AG04450 (cell line): ENCODE measurements at regions not wholly inside any gene's neighbourhood (a gene's known extent, or its start where the extent isn't known, plus 50 kb on each side); places are given as distances from the start of the nearest gene placed in this dataset.

ENCODE experiments used
- CTCF ChIA-PET: fragments of 300-600, 350-600 bp; formaldehyde crosslinking; extraction: SDS; loops from one replicate; lab custom pipeline; 2022; ENCODE audit warnings: antibody characterized with exemption, inconsistent platforms; lab: Charles Lee
- POLR2A ChIA-PET: fragments of 350-600 bp; formaldehyde crosslinking; extraction: SDS; loops from one replicate; lab custom pipeline; 2021; ENCODE audit warnings: antibody characterized with exemption, inconsistent platforms; lab: Yijun Ruan, JAX
- DNase-seq: peaks from one replicate; pipeline ENCODE4 v3.0.0-alpha.2; 2011; ENCODE audit warnings: low read depth, low spot score
- H3K27ac ChIP-seq: one replicate; pipeline ENCODE4 v1.5.1; 2012; ENCODE audit warnings: low read depth, low read length, control low read depth
- H3K27me3 ChIP-seq: one replicate; pipeline ENCODE4 v1.6.0; 2012; ENCODE audit warnings: low read length; ENCODE audit not compliant: control insufficient read depth, insufficient read depth
- H3K4me3 ChIP-seq: 2 replicates; pipeline ENCODE4 v1.5.1; 2011; ENCODE audit warnings: mild to moderate bottlenecking, low read depth, low read length, control low read depth
- H3K9me3 ChIP-seq: 2 replicates; pipeline ENCODE4 v1.5.1; 2012; ENCODE audit warnings: low read length; ENCODE audit not compliant: control insufficient read depth, insufficient read depth
- CTCF ChIP-seq: IDR thresholded peaks from 2 replicates; pipeline ENCODE4 v1.5.1; 2011; ENCODE audit warnings: low read depth, low read length, control low read depth, inconsistent platforms

GRCh38 chr1:177568622-177569021 lies 397.9 kb downstream of the BRINP2 start:
- H3K4me3 ChIP-seq: no peak overlapping the region
- H3K27me3 ChIP-seq: no peaks in the 10 kb centered on the region
- ChIA-PET CTCF (interaction anchor here (2.2 kb wide), 1 partner anchor 377 kb away, joined by 6 read pairs; no protein-coding TSS in a partner anchor), POLR2A (no interaction called here)
- H3K9me3 ChIP-seq: no peaks in the 10 kb centered on the region
- TF ChIP-seq CTCF: no peak
- DNase-seq: no peak
- no peak overlapping the region for H3K27ac ChIP-seq

- ChIA-PET POLR2A (no interaction called here), CTCF (interaction anchor here (2.2 kb wide), 1 partner anchor 379 kb away, joined by 6 read pairs; no protein-coding TSS in a partner anchor)
- peak; percentile 51 for TF ChIP-seq CTCF
- Histone ChIP-seq H3K27ac (no peak overlapping the region), H3K4me3 (no peak overlapping the region), H3K9me3 (no peaks in the 10 kb centered on the region), H3K27me3 (no peaks in the 10 kb centered on the region)
- peak; percentile 0 for DNase-seq
These were observed 396.6 kb downstream of the BRINP2 start for GRCh38 chr1:177567393-177567792.

GRCh38 chr1:177566495-177566894 lies 395.7 kb downstream of the BRINP2 start:
- POLR2A ChIA-PET: no interaction called here
- H3K27ac ChIP-seq: no peak overlapping the region
- DNase-seq: no peak
- no peaks in the 10 kb centered on the region for H3K9me3 ChIP-seq
- no peak for TF ChIP-seq CTCF
- no peak overlapping the region for H3K4me3 ChIP-seq
- CTCF ChIA-PET: no interaction called here
- H3K27me3 ChIP-seq: no peaks in the 10 kb centered on the region

- ChIA-PET CTCF (no interaction called here), POLR2A (no interaction called here)
- Histone ChIP-seq H3K27me3 (no peaks in the 10 kb centered on the region), H3K27ac (no peak overlapping the region), H3K9me3 (no peaks in the 10 kb centered on the region), H3K4me3 (no peak overlapping the region)
- TF ChIP-seq CTCF: no peak
- no peak for DNase-seq
These were observed 390.7 kb downstream of the BRINP2 start for GRCh38 chr1:177561436-177561835.

- TF ChIP-seq CTCF: no peak
- no peak for DNase-seq
- Histone ChIP-seq H3K4me3 (no peak overlapping the region), H3K9me3 (no peaks in the 10 kb centered on the region), H3K27ac (no peak overlapping the region), H3K27me3 (no peaks in the 10 kb centered on the region)
- ChIA-PET CTCF (no interaction called here), POLR2A (no interaction called here)
These were observed 387.6 kb downstream of the BRINP2 start for GRCh38 chr1:177558372-177558771.
